HCT116 (cell line): ENCODE measurements at regions not wholly inside any gene's neighbourhood (a gene's known extent, or its start where the extent isn't known, plus 50 kb on each side); places are given as distances from the start of the nearest gene placed in this dataset.

ENCODE experiments used
- ATAC-seq: fragments of 200-7000 bp; cut with Tn5 transposase; 2 replicates; pipeline ENCODE4 v1.9.1; 2020; ENCODE audit warnings: mild to moderate bottlenecking, moderate library complexity
- BruUV-seq: library from RNA; stranded (reverse); fragments of 400-500 nt; replicated peaks from 2 replicates; lab custom pipeline; 2021; lab: Mats Ljungman, UMichigan
- CTCF ChIA-PET: fragments of 300-600 bp; sonication (Branson Sonifier 250); formaldehyde crosslinking; loops from one replicate; lab custom pipeline; 2021; ENCODE audit warnings: antibody characterized with exemption; lab: Charles Lee
- POLR2A ChIA-PET: fragments of 300-600, 350-600 bp; sonication (Branson Sonifier 250); formaldehyde crosslinking; loops from one replicate; lab custom pipeline; 2021; ENCODE audit warnings: antibody characterized with exemption; lab: Charles Lee
- RAD21 ChIA-PET, 2 experiments: fragments of 300-600 bp; sonication (Branson Sonifier 250); formaldehyde crosslinking; loops; one replicate each; lab custom pipeline; 2023; ENCODE audit warnings: low total read pairs in 2 of 2; ENCODE audit not compliant: uncharacterized antibody in 2 of 2, unreplicated experiment in 2 of 2, low non-redundant PET in 1 of 2; lab: Charles Lee
- DNase-seq: peaks from one replicate; pipeline ENCODE4 v3.0.0-alpha.2; 2010; ENCODE audit warnings: low read depth, low spot score
- H2AFZ ChIP-seq: fragments of 200-600 bp; shearing (Covaris generic), sonication (generic); 2 replicates; pipeline ENCODE4 v1.6.1; 2017; ENCODE audit warnings: low read depth, mixed run types, mixed read lengths, antibody characterized with exemption, low read length; ENCODE audit not compliant: poor library complexity, severe bottlenecking
- H3K27ac ChIP-seq: 2 replicates; pipeline ENCODE4 v1.5.1; 2012; ENCODE audit warnings: low read depth, low read length
- H3K27me3 ChIP-seq: fragments of 200-600 bp; sonication (generic); 2 replicates; pipeline ENCODE4 v1.6.1; 2016; ENCODE audit warnings: mixed run types, low read length, mixed read lengths; ENCODE audit not compliant: insufficient read depth
- H3K36me3 ChIP-seq, 2 experiments: fragments of 200-500 bp in 1 of 2; fragments of 200-600 bp in 1 of 2; sonication (Bioruptor generic) in 1 of 2; sonication (generic) in 1 of 2; 2 replicates each; pipeline versions ENCODE4 v1.5.1 to v1.6.1; 2014 to 2016; ENCODE audit warnings: low read length in 2 of 2, inconsistent platforms in 1 of 2, mixed read lengths in 1 of 2, mixed run types in 1 of 2; ENCODE audit not compliant: insufficient read depth in 2 of 2, control insufficient read depth in 1 of 2
- H3K4me1 ChIP-seq, 2 experiments: fragments of 200-600 bp in 1 of 2; sonication (generic) in 1 of 2; 2 replicates each; pipeline versions ENCODE4 v1.5.1 to v1.6.1; 2012 to 2017; ENCODE audit warnings: low read length in 2 of 2, inconsistent platforms in 1 of 2, mild to moderate bottlenecking in 1 of 2, mixed read lengths in 1 of 2, mixed run types in 1 of 2, moderate library complexity in 1 of 2; ENCODE audit not compliant: insufficient read depth in 2 of 2, control insufficient read depth in 1 of 2
- H3K4me2 ChIP-seq: fragments of 200-600 bp; sonication (generic); 2 replicates; pipeline ENCODE4 v1.6.1; 2017; ENCODE audit warnings: mixed run types, low read length, mixed read lengths
- H3K4me3 ChIP-seq, 2 experiments: fragments of 200-600 bp in 1 of 2; sonication (generic) in 1 of 2; replicated peaks in 1 of 2; 2 replicates each; pipeline ENCODE4 v1.5.1; 2011 to 2016; ENCODE audit warnings: low read length in 2 of 2, control low read depth in 1 of 2, low read depth in 1 of 2, mild to moderate bottlenecking in 1 of 2, mixed read lengths in 1 of 2, mixed run types in 1 of 2
- H3K79me2 ChIP-seq: fragments of 200-600 bp; sonication (generic); 2 replicates; pipeline ENCODE4 v1.6.1; 2017; ENCODE audit warnings: mild to moderate bottlenecking, mixed run types, low read length, moderate library complexity, mixed read lengths; ENCODE audit not compliant: insufficient read depth
- H3K9ac ChIP-seq: fragments of 200-600 bp; sonication (generic); 2 replicates; pipeline ENCODE4 v1.6.1; 2016; ENCODE audit warnings: low read length, mixed read lengths
- H3K9me2 ChIP-seq: fragments of 200-600 bp; sonication (generic), shearing (Covaris generic); 2 replicates; pipeline ENCODE4 v1.6.1; 2017; ENCODE audit warnings: mixed run types, mild to moderate bottlenecking, moderate library complexity; ENCODE audit not compliant: insufficient read depth
- H3K9me3 ChIP-seq, 2 experiments: fragments of 200-500 bp in 1 of 2; fragments of 200-600 bp in 1 of 2; sonication (Bioruptor generic) in 1 of 2; sonication (generic) in 1 of 2; 2 replicates each; pipeline ENCODE4 v1.6.1; 2014 to 2017; ENCODE audit warnings: low read length in 2 of 2, mixed read lengths in 2 of 2, inconsistent platforms in 1 of 2, low read depth in 1 of 2, mild to moderate bottlenecking in 1 of 2, mixed run types in 1 of 2, moderate library complexity in 1 of 2; ENCODE audit not compliant: control insufficient read depth in 1 of 2, insufficient read depth in 1 of 2
- H4K20me1 ChIP-seq: fragments of 200-600 bp; sonication (generic), shearing (Covaris generic); 2 replicates; pipeline ENCODE4 v1.6.1; 2017; ENCODE audit warnings: mixed run types, mild to moderate bottlenecking, moderate library complexity; ENCODE audit not compliant: insufficient read depth
- CBX3 ChIP-seq: IDR thresholded peaks from 2 replicates; pipeline ENCODE4 v1.6.1; 2012; ENCODE audit warnings: low read depth
- CEBPB ChIP-seq: IDR thresholded peaks from 2 replicates; pipeline ENCODE4 v1.6.1; 2012; ENCODE audit warnings: low read depth
- EGR1 ChIP-seq: IDR thresholded peaks from 2 replicates; pipeline ENCODE4 v1.6.1; 2012; ENCODE audit warnings: low read depth
- EZH2 ChIP-seq: fragments of 200-600 bp; sonication (generic); IDR thresholded peaks from 2 replicates; pipeline ENCODE4 v1.6.1; 2017; ENCODE audit warnings: antibody characterized with exemption, mixed run types
- EZH2phosphoT487 ChIP-seq: fragments of 200-600 bp; IDR thresholded peaks from 2 replicates; pipeline ENCODE4 v1.6.1; 2018; ENCODE audit warnings: antibody characterized with exemption, borderline replicate concordance
- FOSL1 ChIP-seq: IDR thresholded peaks from 2 replicates; pipeline ENCODE4 v1.6.1; 2012; ENCODE audit warnings: low read depth
- JUND ChIP-seq: IDR thresholded peaks from 2 replicates; pipeline ENCODE4 v1.6.1; 2012
- MAX ChIP-seq: IDR thresholded peaks from 2 replicates; pipeline ENCODE4 v1.6.1; 2012
- POLR2A ChIP-seq: IDR thresholded peaks from 2 replicates; pipeline ENCODE4 v1.7.0; 2011; ENCODE audit warnings: borderline replicate concordance; ENCODE audit not compliant: insufficient read depth, insufficient read length; ENCODE audit errors: extremely low read depth
- POLR2AphosphoS5 ChIP-seq: IDR thresholded peaks from 2 replicates; pipeline ENCODE4 v1.6.1; 2011; ENCODE audit warnings: mild to moderate bottlenecking, low read depth, low read length, moderate library complexity
- SP1 ChIP-seq: IDR thresholded peaks from 2 replicates; pipeline ENCODE4 v1.6.1; 2012; ENCODE audit warnings: low read depth
- TCF7L2 ChIP-seq: IDR thresholded peaks from 2 replicates; pipeline ENCODE4 v1.7.0; 2011; ENCODE audit warnings: borderline replicate concordance, inconsistent platforms; ENCODE audit not compliant: insufficient read depth, insufficient read length; ENCODE audit errors: extremely low read depth
- YY1 ChIP-seq: IDR thresholded peaks from 2 replicates; pipeline ENCODE4 v1.6.1; 2011; ENCODE audit warnings: low read length, low read depth, moderate library complexity, mild to moderate bottlenecking; ENCODE audit not compliant: insufficient replicate concordance; ENCODE audit errors: extremely low read depth
- ZBTB33 ChIP-seq: IDR thresholded peaks from 2 replicates; pipeline ENCODE4 v1.6.1; 2011; ENCODE audit warnings: mild to moderate bottlenecking, low read length, moderate library complexity; ENCODE audit not compliant: insufficient replicate concordance; ENCODE audit errors: extremely low read depth
- ZFX ChIP-seq: fragments of 450-650 bp; IDR thresholded peaks from 2 replicates; pipeline ENCODE4 v1.6.1; 2017
- ZNF274 ChIP-seq: fragments of 200-500 bp; sonication (Bioruptor generic); IDR thresholded peaks from 2 replicates; pipeline ENCODE4 v1.6.1; 2014; ENCODE audit warnings: mild to moderate bottlenecking, low read depth, low read length, inconsistent platforms
- intact Hi-C: fragments of 100-400 bp; cut with micrococcal nuclease; formaldehyde crosslinking; loops from 2 replicates; pipeline ENCODE4 v1.10.0; 2022
- TF ChIP-seq, protein P1 (sequence below): IDR thresholded peaks from 2 replicates; pipeline ENCODE4 v1.6.1; 2012
- TF ChIP-seq, protein P2 (sequence below): IDR thresholded peaks from 2 replicates; pipeline ENCODE4 v1.6.1; 2012; ENCODE audit warnings: low read depth

DNA sequence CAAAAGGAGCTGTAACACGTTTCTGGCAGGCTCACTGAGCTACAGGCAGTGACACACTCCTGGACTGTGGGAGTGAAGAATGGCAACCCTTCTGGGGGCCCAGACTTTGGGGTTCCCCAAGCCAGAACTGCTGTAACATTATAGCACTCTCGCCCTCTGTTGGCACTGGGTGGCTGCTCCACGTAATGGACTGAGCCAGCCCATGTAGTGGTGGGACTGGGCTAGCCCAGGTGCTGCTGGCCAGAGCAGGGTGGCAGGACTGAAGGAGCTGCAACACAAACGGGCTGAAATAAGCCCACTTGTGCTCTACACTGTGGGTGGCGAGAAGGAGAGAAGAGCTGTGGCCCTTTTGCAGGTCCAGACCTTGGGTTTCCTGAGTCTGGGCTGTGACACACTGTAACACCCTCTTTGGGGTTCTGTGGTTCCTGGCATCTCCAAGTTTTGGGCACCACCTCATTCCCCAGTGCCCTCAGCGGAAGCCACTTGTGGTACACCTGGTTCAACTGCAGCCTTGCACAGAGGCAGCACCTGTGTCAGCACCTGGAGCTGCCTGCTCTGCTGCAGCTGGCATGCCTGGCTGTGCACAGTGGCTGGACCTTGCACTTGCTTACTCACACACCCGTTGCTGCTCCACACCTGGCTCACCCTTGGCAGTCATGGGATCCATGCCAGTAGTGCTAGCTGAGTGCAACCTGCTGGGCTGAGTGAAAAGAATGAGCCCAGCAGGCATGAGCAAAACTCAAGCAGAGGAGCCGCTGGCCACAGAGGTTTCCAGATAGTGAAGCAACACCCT, 95.0 kb upstream of the PRR16 start:
- H3K9me2 ChIP-seq, result no peaks in the 10 kb centered on the region
- H3K36me3 ChIP-seq, result no peaks in the 10 kb centered on the region
- no peaks in the 10 kb centered on the region for H3K27me3 ChIP-seq
- H3K4me1 ChIP-seq, result peaks cover 0 to 5% of the 10 kb centered on the region in 2 experiments; a peak in 1 of 4 replicates
- H3K79me2 ChIP-seq, result no peaks in the 10 kb centered on the region
- no peak overlapping the region for H3K27ac ChIP-seq
- no TSS peak for BruUV-seq
- RAD21 ChIA-PET, result no interaction called here
- CTCF ChIA-PET, result no interaction called here
- intact Hi-C loops, result no loop called here
- H3K4me2 ChIP-seq, result no peak overlapping the region
- TF ChIP-seq EGR1 (no peak), CEBPB (no peak), ZNF274 (no peak), POLR2A (no peak), EZH2 (no peak), CBX3 (no peak), POLR2AphosphoS5 (no peak), JUND (no peak), ZFX (no peak), TCF7L2 (no peak), MAX (no peak), EZH2phosphoT487 (no peak), ZBTB33 (no peak), YY1 (no peak), FOSL1 (no peak), SP1 (no peak)
- TF ChIP-seq, protein P1, sequence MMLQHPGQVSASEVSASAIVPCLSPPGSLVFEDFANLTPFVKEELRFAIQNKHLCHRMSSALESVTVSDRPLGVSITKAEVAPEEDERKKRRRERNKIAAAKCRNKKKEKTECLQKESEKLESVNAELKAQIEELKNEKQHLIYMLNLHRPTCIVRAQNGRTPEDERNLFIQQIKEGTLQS, result no peak
- TF ChIP-seq, protein P2, sequence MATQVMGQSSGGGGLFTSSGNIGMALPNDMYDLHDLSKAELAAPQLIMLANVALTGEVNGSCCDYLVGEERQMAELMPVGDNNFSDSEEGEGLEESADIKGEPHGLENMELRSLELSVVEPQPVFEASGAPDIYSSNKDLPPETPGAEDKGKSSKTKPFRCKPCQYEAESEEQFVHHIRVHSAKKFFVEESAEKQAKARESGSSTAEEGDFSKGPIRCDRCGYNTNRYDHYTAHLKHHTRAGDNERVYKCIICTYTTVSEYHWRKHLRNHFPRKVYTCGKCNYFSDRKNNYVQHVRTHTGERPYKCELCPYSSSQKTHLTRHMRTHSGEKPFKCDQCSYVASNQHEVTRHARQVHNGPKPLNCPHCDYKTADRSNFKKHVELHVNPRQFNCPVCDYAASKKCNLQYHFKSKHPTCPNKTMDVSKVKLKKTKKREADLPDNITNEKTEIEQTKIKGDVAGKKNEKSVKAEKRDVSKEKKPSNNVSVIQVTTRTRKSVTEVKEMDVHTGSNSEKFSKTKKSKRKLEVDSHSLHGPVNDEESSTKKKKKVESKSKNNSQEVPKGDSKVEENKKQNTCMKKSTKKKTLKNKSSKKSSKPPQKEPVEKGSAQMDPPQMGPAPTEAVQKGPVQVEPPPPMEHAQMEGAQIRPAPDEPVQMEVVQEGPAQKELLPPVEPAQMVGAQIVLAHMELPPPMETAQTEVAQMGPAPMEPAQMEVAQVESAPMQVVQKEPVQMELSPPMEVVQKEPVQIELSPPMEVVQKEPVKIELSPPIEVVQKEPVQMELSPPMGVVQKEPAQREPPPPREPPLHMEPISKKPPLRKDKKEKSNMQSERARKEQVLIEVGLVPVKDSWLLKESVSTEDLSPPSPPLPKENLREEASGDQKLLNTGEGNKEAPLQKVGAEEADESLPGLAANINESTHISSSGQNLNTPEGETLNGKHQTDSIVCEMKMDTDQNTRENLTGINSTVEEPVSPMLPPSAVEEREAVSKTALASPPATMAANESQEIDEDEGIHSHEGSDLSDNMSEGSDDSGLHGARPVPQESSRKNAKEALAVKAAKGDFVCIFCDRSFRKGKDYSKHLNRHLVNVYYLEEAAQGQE, result no peak
- POLR2A ChIA-PET, result no interaction called here
- DNase-seq (no peak), ATAC-seq (peak; percentile 46; the same call in 1 of the 2 replicates)
- no peaks in the 10 kb centered on the region for H4K20me1 ChIP-seq
- H2AFZ ChIP-seq, result no peak overlapping the region
- no peaks in the 10 kb centered on the region; a peak in 1 of 4 replicates for H3K9me3 ChIP-seq
- H3K4me3 ChIP-seq, result no peak overlapping the region
- no peak overlapping the region for H3K9ac ChIP-seq
